ENCODE measurements at regions not wholly inside any gene's neighbourhood (a gene's known extent, or its start where the extent isn't known, plus 50 kb on each side); places are given as distances from the start of the nearest gene placed in this dataset.

DNA sequence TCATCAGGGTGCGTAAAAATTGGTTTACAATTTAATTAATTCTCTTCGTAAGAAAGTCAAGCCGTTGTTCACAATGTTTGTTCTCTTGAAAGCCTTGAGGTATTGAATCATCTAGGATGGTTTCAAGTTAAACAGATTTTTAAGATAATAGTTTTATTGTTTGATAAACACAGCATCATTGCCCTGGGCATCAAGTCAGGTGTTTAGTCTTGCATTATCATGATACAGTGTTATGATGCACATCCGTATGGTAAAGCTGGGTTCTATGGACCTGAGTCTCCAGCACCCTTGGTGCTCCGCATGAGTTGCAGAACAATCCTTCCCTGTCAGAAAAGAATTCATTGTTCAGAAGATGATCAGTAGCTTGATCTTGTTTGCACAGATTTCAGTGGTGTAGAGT lies 359.5 kb downstream of the LMO4 start:
- TF ChIP-seq, protein P1, sequence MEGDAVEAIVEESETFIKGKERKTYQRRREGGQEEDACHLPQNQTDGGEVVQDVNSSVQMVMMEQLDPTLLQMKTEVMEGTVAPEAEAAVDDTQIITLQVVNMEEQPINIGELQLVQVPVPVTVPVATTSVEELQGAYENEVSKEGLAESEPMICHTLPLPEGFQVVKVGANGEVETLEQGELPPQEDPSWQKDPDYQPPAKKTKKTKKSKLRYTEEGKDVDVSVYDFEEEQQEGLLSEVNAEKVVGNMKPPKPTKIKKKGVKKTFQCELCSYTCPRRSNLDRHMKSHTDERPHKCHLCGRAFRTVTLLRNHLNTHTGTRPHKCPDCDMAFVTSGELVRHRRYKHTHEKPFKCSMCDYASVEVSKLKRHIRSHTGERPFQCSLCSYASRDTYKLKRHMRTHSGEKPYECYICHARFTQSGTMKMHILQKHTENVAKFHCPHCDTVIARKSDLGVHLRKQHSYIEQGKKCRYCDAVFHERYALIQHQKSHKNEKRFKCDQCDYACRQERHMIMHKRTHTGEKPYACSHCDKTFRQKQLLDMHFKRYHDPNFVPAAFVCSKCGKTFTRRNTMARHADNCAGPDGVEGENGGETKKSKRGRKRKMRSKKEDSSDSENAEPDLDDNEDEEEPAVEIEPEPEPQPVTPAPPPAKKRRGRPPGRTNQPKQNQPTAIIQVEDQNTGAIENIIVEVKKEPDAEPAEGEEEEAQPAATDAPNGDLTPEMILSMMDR (IDR thresholded peaks at IDR 0.05): no peak
- TF ChIP-seq POLR2A (IDR thresholded peaks at IDR 0.05): no peak
- no peak for TF ChIP-seq EP300 (IDR thresholded peaks at IDR 0.05; ENCODE audit: low read depth)
- no peak for TF ChIP-seq POLR2AphosphoS5 (IDR thresholded peaks at IDR 0.05)
